ENCODE measurements at regions not wholly inside any gene's neighbourhood (a gene's known extent, or its start where the extent isn't known, plus 50 kb on each side); places are given as distances from the start of the nearest gene placed in this dataset.

- no peaks in the 10 kb centered on the region for H3K36me3 ChIP-seq
- 77% methylated on average over 8 of the region's 8 CpGs for WGBS
- H3K27ac ChIP-seq, result no peak overlapping the region
- no peaks in the 10 kb centered on the region for H3K9me3 ChIP-seq
- H3K4me3 ChIP-seq, result no peak overlapping the region
- H3K27me3 ChIP-seq (replicated peaks; ENCODE audit: insufficient read depth), result no peaks in the 10 kb centered on the region
- intact Hi-C loops (cut with DNase I), result loop anchor here (10.0 kb wide), 1 partner anchor 570 kb away; the partner anchor contains the start of gene EFNA5
- no peak for DNase-seq (ENCODE audit: low spot score)
- no peak for TF ChIP-seq CTCF (IDR thresholded peaks at IDR 0.05)
- no peak for TF ChIP-seq POLR2A (IDR thresholded peaks at IDR 0.05)
- no peak for TF ChIP-seq POLR2AphosphoS5 (IDR thresholded peaks at IDR 0.05)
- no peaks in the 10 kb centered on the region for H3K4me1 ChIP-seq (replicated peaks)
Observed at GRCh38 chr5:107104040-107104995, 566.4 kb downstream of the EFNA5 start.

- Histone ChIP-seq H3K4me1 (replicated peaks) (no peaks in the 10 kb centered on the region), H3K4me3 (no peak overlapping the region), H3K27ac (no peak overlapping the region), H3K27me3 (replicated peaks; ENCODE audit: insufficient read depth) (no peaks in the 10 kb centered on the region), H3K36me3 (no peaks in the 10 kb centered on the region), H3K9me3 (no peaks in the 10 kb centered on the region)
- 94% methylated on average over 3 of the region's 3 CpGs for WGBS
- no peak for TF ChIP-seq CTCF (IDR thresholded peaks at IDR 0.05)
- TF ChIP-seq POLR2AphosphoS5 (IDR thresholded peaks at IDR 0.05), result no peak
- TF ChIP-seq POLR2A (IDR thresholded peaks at IDR 0.05), result no peak
- intact Hi-C loops (cut with DNase I), result loop anchor here (10.0 kb wide), 1 partner anchor 571 kb away; the partner anchor contains the start of gene EFNA5
- no peak for DNase-seq (ENCODE audit: low spot score)
Observed at GRCh38 chr5:107103522-107103921, 567.2 kb downstream of the EFNA5 start.

- Histone ChIP-seq H3K27me3 (replicated peaks; ENCODE audit: insufficient read depth) (no peaks in the 10 kb centered on the region), H3K9me3 (no peaks in the 10 kb centered on the region), H3K27ac (no peak overlapping the region), H3K4me1 (replicated peaks) (no peaks in the 10 kb centered on the region), H3K36me3 (no peaks in the 10 kb centered on the region), H3K4me3 (no peak overlapping the region)
- TF ChIP-seq POLR2A (IDR thresholded peaks at IDR 0.05) (no peak), POLR2AphosphoS5 (IDR thresholded peaks at IDR 0.05) (no peak), CTCF (IDR thresholded peaks at IDR 0.05) (no peak)
- no peak for DNase-seq (ENCODE audit: low spot score)
- 56% methylated on average over 3 of the region's 3 CpGs for WGBS
- intact Hi-C loops (cut with DNase I), result loop anchor here (10.0 kb wide), 1 partner anchor 575 kb away; the partner anchor contains the start of gene EFNA5
Observed at GRCh38 chr5:107100121-107100520, 570.6 kb downstream of the EFNA5 start.

- WGBS, result 19% methylated on average over 4 of the region's 4 CpGs
- DNase-seq (ENCODE audit: low spot score), result no peak
- intact Hi-C loops (cut with DNase I), result no loop called here
- H3K27ac ChIP-seq, result no peak overlapping the region
- TF ChIP-seq CTCF (IDR thresholded peaks at IDR 0.05) (no peak), POLR2A (IDR thresholded peaks at IDR 0.05) (no peak), POLR2AphosphoS5 (IDR thresholded peaks at IDR 0.05) (no peak)
- no peaks in the 10 kb centered on the region for H3K9me3 ChIP-seq
- H3K4me3 ChIP-seq, result no peak overlapping the region
- no peaks in the 10 kb centered on the region for H3K4me1 ChIP-seq (replicated peaks)
- H3K36me3 ChIP-seq, result no peaks in the 10 kb centered on the region
- H3K27me3 ChIP-seq (replicated peaks; ENCODE audit: insufficient read depth), result no peaks in the 10 kb centered on the region
Observed at GRCh38 chr5:107099506-107099905, 571.2 kb downstream of the EFNA5 start.

- intact Hi-C loops (cut with DNase I), result no loop called here
- TF ChIP-seq CTCF (IDR thresholded peaks at IDR 0.05), result no peak
- TF ChIP-seq POLR2A (IDR thresholded peaks at IDR 0.05), result no peak
- TF ChIP-seq POLR2AphosphoS5 (IDR thresholded peaks at IDR 0.05), result no peak
Observed at GRCh38 chr5:107092695-107093094, 578.0 kb downstream of the EFNA5 start.

More at GRCh38 chr5:107092695-107093094, 578.0 kb downstream of the EFNA5 start:
- Histone ChIP-seq H3K27me3 (replicated peaks; ENCODE audit: insufficient read depth) (no peaks in the 10 kb centered on the region), H3K36me3 (no peaks in the 10 kb centered on the region), H3K9me3 (no peaks in the 10 kb centered on the region), H3K27ac (no peak overlapping the region), H3K4me3 (no peak overlapping the region), H3K4me1 (replicated peaks) (no peaks in the 10 kb centered on the region)
- no peak for DNase-seq (ENCODE audit: low spot score)
